Hepatocyte (in vitro differentiated cells): ENCODE measurements at regions not wholly inside any gene's neighbourhood (a gene's known extent, or its start where the extent isn't known, plus 50 kb on each side); places are given as distances from the start of the nearest gene placed in this dataset.

Experiments used
- DNase-seq: peaks from one replicate; pipeline ENCODE4 v3.0.0-alpha.2; 2016; ENCODE audit warnings: low spot score
- H2AFZ ChIP-seq: fragments of 200-600 bp; sonication (generic); 2 replicates; pipeline ENCODE4 v1.6.0; 2016; ENCODE audit warnings: antibody characterized with exemption, mild to moderate bottlenecking
- H3K27ac ChIP-seq: fragments of 200-600 bp; sonication (generic); 2 replicates; pipeline ENCODE4 v1.5.1; 2016; ENCODE audit warnings: mild to moderate bottlenecking
- H3K27me3 ChIP-seq: fragments of 200-600 bp; sonication (generic); 2 replicates; pipeline ENCODE4 v1.6.1; 2016
- H3K36me3 ChIP-seq: fragments of 200-600 bp; sonication (generic); replicated peaks from 2 replicates; pipeline ENCODE4 v1.5.1; 2016; ENCODE audit warnings: low read depth; ENCODE audit not compliant: insufficient read depth
- H3K4me1 ChIP-seq: fragments of 200-600 bp; sonication (generic); 2 replicates; pipeline ENCODE4 v1.5.1; 2016; ENCODE audit warnings: mild to moderate bottlenecking, moderate library complexity; ENCODE audit not compliant: insufficient read depth
- H3K4me2 ChIP-seq: fragments of 200-600 bp; sonication (generic); 2 replicates; pipeline ENCODE4 v1.6.0; 2016
- H3K4me3 ChIP-seq: fragments of 200-600 bp; sonication (generic); 2 replicates; pipeline ENCODE4 v1.5.1; 2016; ENCODE audit warnings: mild to moderate bottlenecking
- H3K79me2 ChIP-seq: fragments of 200-600 bp; sonication (generic); 2 replicates; pipeline ENCODE4 v1.6.0; 2017; ENCODE audit warnings: mild to moderate bottlenecking
- H3K9me2 ChIP-seq: fragments of 200-600 bp; sonication (generic); replicated peaks from 2 replicates; pipeline ENCODE4 v1.6.0; 2017; ENCODE audit warnings: mild to moderate bottlenecking; ENCODE audit not compliant: insufficient read depth
- H3K9me3 ChIP-seq: fragments of 200-600 bp; sonication (generic); 2 replicates; pipeline ENCODE4 v1.5.1; 2016; ENCODE audit warnings: low read depth, mild to moderate bottlenecking
- H4K20me1 ChIP-seq: fragments of 200-600 bp; sonication (generic); 2 replicates; pipeline ENCODE4 v1.6.0; 2016; ENCODE audit warnings: mild to moderate bottlenecking; ENCODE audit not compliant: insufficient read depth, poor library complexity, severe bottlenecking
- EZH2 ChIP-seq: fragments of 200-600 bp; sonication (generic); IDR thresholded peaks from 2 replicates; pipeline ENCODE4 v1.6.1; 2016; ENCODE audit warnings: antibody characterized with exemption, mild to moderate bottlenecking, borderline replicate concordance
- EZH2phosphoT487 ChIP-seq: fragments of 200-600 bp; sonication (generic); IDR thresholded peaks from one replicate; pipeline ENCODE4 v1.6.1; 2018; ENCODE audit warnings: antibody characterized with exemption, mild to moderate bottlenecking, low read depth, moderate library complexity; ENCODE audit not compliant: unreplicated experiment, severe bottlenecking
- WGBS: methylation state at CpG from one replicate; pipeline ENCODE4 v1.1.6; 2016; ENCODE audit warnings: low lambda C conversion rate; ENCODE audit errors: missing lambda C conversion rate; 5-methylcytosine and 5-hydroxymethylcytosine counted together
- TF ChIP-seq, protein P1 (sequence below): fragments of 200-600 bp; sonication (generic); IDR thresholded peaks from 2 replicates; pipeline ENCODE4 v1.5.1; 2016; ENCODE audit warnings: antibody characterized with exemption, mild to moderate bottlenecking; ENCODE audit not compliant: poor library complexity

DNA sequence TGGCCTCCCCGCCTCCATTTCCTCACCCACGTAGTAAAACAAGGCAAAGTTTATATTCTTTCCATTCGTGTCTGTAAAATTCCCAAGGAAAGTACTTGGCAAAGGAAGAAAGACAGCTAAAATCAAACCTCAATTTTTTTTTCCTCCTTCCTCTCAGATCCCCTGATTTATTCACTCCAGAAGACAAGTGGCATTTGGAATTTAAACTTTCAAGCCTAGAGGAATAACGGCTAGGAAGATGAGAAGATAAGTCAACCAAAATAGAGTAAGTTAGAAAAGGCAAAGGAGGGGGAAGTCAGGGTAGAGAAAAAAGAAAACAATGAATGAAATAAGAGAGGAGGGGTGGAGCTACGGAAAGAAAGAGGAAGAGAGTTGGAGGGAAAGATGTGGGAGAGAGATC, 198.9 kb upstream of the PIK3C3 start:
- no peak overlapping the region for H2AFZ ChIP-seq
- H3K27me3 ChIP-seq = no peaks in the 10 kb centered on the region
- H3K9me3 ChIP-seq = no peaks in the 10 kb centered on the region
- DNase-seq = no peak
- no peaks in the 10 kb centered on the region for H3K79me2 ChIP-seq
- no peaks in the 10 kb centered on the region for H4K20me1 ChIP-seq
- no peaks in the 10 kb centered on the region for H3K9me2 ChIP-seq
- TF ChIP-seq, protein P1, sequence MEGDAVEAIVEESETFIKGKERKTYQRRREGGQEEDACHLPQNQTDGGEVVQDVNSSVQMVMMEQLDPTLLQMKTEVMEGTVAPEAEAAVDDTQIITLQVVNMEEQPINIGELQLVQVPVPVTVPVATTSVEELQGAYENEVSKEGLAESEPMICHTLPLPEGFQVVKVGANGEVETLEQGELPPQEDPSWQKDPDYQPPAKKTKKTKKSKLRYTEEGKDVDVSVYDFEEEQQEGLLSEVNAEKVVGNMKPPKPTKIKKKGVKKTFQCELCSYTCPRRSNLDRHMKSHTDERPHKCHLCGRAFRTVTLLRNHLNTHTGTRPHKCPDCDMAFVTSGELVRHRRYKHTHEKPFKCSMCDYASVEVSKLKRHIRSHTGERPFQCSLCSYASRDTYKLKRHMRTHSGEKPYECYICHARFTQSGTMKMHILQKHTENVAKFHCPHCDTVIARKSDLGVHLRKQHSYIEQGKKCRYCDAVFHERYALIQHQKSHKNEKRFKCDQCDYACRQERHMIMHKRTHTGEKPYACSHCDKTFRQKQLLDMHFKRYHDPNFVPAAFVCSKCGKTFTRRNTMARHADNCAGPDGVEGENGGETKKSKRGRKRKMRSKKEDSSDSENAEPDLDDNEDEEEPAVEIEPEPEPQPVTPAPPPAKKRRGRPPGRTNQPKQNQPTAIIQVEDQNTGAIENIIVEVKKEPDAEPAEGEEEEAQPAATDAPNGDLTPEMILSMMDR = no peak
- TF ChIP-seq EZH2phosphoT487 = no peak
- TF ChIP-seq EZH2 = no peak
- no peak overlapping the region for H3K4me3 ChIP-seq
- H3K27ac ChIP-seq = no peak overlapping the region
- no peaks in the 10 kb centered on the region for H3K36me3 ChIP-seq
- 66% methylated on average over 5 of the region's 5 CpGs for WGBS
- peaks cover 1% of the 10 kb centered on the region for H3K4me1 ChIP-seq
- H3K4me2 ChIP-seq = no peak overlapping the region

DNA sequence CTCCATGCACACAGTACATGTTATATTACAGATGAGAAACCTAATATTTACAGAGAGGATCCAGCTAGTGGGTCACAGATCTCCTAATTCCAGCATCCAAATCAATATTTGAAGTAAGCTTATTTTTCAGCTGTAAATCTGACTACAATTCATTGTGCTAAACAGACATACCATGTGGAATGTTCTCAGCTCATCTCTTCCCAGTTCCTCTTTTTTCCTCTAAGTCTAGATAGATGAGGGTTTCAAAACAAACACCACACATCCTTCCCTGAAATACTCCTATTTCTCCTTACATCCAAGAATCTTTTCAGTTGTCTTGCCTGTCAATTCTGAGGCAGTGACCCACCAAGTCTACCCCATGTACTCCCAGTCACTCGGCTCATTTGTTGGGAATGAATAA, 200.7 kb upstream of the PIK3C3 start:
- H3K79me2 ChIP-seq = no peaks in the 10 kb centered on the region

DNA sequence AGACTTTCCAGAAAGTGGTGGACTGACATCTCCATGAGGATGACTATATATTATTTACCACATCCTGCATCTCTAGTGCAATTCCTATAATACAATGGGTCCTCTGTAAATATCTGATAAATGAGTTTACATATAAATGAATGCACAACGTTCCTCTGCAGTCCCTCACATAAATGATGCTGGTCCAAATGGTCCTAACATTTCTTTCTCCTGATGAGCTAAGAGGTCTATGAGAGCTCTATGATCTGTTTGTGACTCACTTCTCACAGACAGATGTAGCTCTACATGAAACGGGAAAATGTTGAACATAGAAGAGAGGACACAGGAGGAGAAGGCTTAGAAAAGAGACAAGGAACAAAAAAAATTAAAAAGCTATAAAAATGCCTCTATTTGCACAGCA, 201.2 kb upstream of the PIK3C3 start:
- Histone ChIP-seq H3K9me2 (no peaks in the 10 kb centered on the region), H3K4me2 (no peak overlapping the region), H3K27ac (no peak overlapping the region), H3K36me3 (no peaks in the 10 kb centered on the region), H3K27me3 (no peaks in the 10 kb centered on the region), H3K4me1 (no peaks in the 10 kb centered on the region), H3K79me2 (no peaks in the 10 kb centered on the region), H3K9me3 (no peaks in the 10 kb centered on the region), H2AFZ (no peak overlapping the region), H4K20me1 (no peaks in the 10 kb centered on the region), H3K4me3 (no peak overlapping the region)
- TF ChIP-seq, protein P1 = no peak
- TF ChIP-seq EZH2phosphoT487 (no peak), EZH2 (no peak)
- WGBS = 66% methylated on average over 2 of the region's 2 CpGs
- DNase-seq = no peak

More for the DNA sequence above, 200.7 kb upstream of the PIK3C3 start:
- Histone ChIP-seq H3K9me3 (no peaks in the 10 kb centered on the region), H3K36me3 (no peaks in the 10 kb centered on the region), H3K4me1 (no peaks in the 10 kb centered on the region), H4K20me1 (no peaks in the 10 kb centered on the region), H3K27me3 (no peaks in the 10 kb centered on the region), H3K9me2 (no peaks in the 10 kb centered on the region), H2AFZ (no peak overlapping the region), H3K4me2 (no peak overlapping the region), H3K27ac (no peak overlapping the region), H3K4me3 (no peak overlapping the region)
- WGBS = 90% methylated on average over 1 of the region's 1 CpG
- TF ChIP-seq EZH2phosphoT487 = no peak
- TF ChIP-seq, protein P1 = no peak
- TF ChIP-seq EZH2 = no peak
- no peak for DNase-seq

DNA sequence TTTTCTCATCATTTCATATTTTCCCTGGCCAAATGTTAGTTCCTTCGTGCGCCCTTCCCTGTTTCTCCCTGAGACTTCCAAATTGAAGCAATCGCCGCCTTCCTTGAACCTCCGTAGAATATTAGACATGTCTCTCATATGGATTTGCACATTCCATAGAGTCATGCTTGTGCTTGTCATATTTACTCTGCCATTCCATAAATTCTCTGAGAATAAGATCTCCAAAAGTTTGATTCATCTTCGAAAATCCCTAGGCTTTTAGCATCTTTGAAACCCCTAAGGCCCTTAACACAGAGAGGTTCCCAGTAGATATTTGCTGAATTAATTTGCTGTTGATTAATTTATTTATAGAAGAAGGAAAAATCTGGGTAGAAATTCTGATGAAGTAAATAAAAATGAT, 202.2 kb upstream of the PIK3C3 start:
- H3K9me2 ChIP-seq = no peaks in the 10 kb centered on the region
- no peak overlapping the region for H2AFZ ChIP-seq
- H3K27ac ChIP-seq = no peak overlapping the region
- H3K4me3 ChIP-seq = no peak overlapping the region
- WGBS = 98% methylated on average over 6 of the region's 6 CpGs
- H3K79me2 ChIP-seq = no peaks in the 10 kb centered on the region
- H3K9me3 ChIP-seq = no peaks in the 10 kb centered on the region
- H3K4me2 ChIP-seq = no peak overlapping the region
- H3K27me3 ChIP-seq = no peaks in the 10 kb centered on the region
- no peaks in the 10 kb centered on the region for H3K4me1 ChIP-seq
- TF ChIP-seq EZH2 = no peak
- TF ChIP-seq EZH2phosphoT487 = no peak
- TF ChIP-seq, protein P1 = no peak
- no peak for DNase-seq
- H3K36me3 ChIP-seq = no peaks in the 10 kb centered on the region
- H4K20me1 ChIP-seq = no peaks in the 10 kb centered on the region
